SK-N-SH (cell line): ENCODE measurements at regions not wholly inside any gene's neighbourhood (a gene's known extent, or its start where the extent isn't known, plus 50 kb on each side); places are given as distances from the start of the nearest gene placed in this dataset.

Experiments used
- CTCF ChIA-PET: fragments of 300-600, 350-600 bp; formaldehyde crosslinking; extraction: SDS; loops from one replicate; lab custom pipeline; 2021; lab: Yijun Ruan, JAX
- POLR2A ChIA-PET: fragments of 350-600 bp; sonication (Branson Sonifier 250); formaldehyde crosslinking; extraction: SDS; loops from one replicate; lab custom pipeline; 2020; ENCODE audit warnings: antibody characterized with exemption, inconsistent platforms; lab: Yijun Ruan, JAX
- DNase-seq: peaks from one replicate; pipeline ENCODE4 v3.0.0; 2012
- H2AFZ ChIP-seq: fragments of 200-600 bp; sonication (generic); 2 replicates; pipeline ENCODE4 v1.8.1; 2016; ENCODE audit warnings: antibody characterized with exemption, mild to moderate bottlenecking, low read depth
- H3F3A ChIP-seq: fragments of 200-600 bp; sonication (generic); replicated peaks from 2 replicates; pipeline ENCODE3; 2016; ENCODE audit warnings: antibody characterized with exemption, mild to moderate bottlenecking; ENCODE audit not compliant: insufficient read depth
- H3K27ac ChIP-seq, 2 experiments: fragments of 200-500 bp in 1 of 2; fragments of 200-600 bp in 1 of 2; sonication (Bioruptor generic) in 1 of 2; sonication (generic), shearing (Covaris generic) in 1 of 2; 2 replicates each; pipeline versions ENCODE4 v1.5.1 to v1.6.1; 2014 to 2016; ENCODE audit warnings: low read depth in 2 of 2, inconsistent platforms in 1 of 2, low read length in 1 of 2, mild to moderate bottlenecking in 1 of 2, mixed read lengths in 1 of 2
- H3K27me3 ChIP-seq: fragments of 200-600 bp; sonication (generic), shearing (Covaris generic); 2 replicates; pipeline ENCODE4 v1.6.1; 2016; ENCODE audit warnings: mixed run types; ENCODE audit not compliant: insufficient read depth
- H3K36me3 ChIP-seq, 2 experiments: fragments of 200-500 bp in 1 of 2; fragments of 200-600 bp in 1 of 2; sonication (Bioruptor generic) in 1 of 2; sonication (generic) in 1 of 2; replicated peaks in 1 of 2; 2 replicates each; pipeline versions ENCODE3 to v1.5.1; 2014 to 2016; ENCODE audit warnings: low read length in 1 of 2, mild to moderate bottlenecking in 1 of 2; ENCODE audit not compliant: insufficient read depth in 2 of 2, control insufficient read depth in 1 of 2
- H3K4me1 ChIP-seq, 2 experiments: fragments of 200-500 bp in 1 of 2; fragments of 200-600 bp in 1 of 2; sonication (Bioruptor generic) in 1 of 2; sonication (generic), shearing (Covaris generic) in 1 of 2; 2 replicates each; pipeline versions ENCODE4 v1.5.1 to v1.6.1; 2014 to 2016; ENCODE audit warnings: low read depth in 1 of 2, low read length in 1 of 2, mixed run types in 1 of 2; ENCODE audit not compliant: insufficient read depth in 2 of 2, control insufficient read depth in 1 of 2
- H3K4me2 ChIP-seq: fragments of 200-600 bp; sonication (generic), shearing (Covaris generic); 2 replicates; pipeline ENCODE4 v1.6.1; 2017; ENCODE audit warnings: mixed run types
- H3K4me3 ChIP-seq, 2 experiments: fragments of 200-500 bp in 1 of 2; fragments of 200-600 bp in 1 of 2; sonication (Bioruptor generic) in 1 of 2; sonication (generic), shearing (Covaris generic) in 1 of 2; 2 replicates each; pipeline versions ENCODE4 v1.5.1 to v1.8.1; 2014 to 2016; ENCODE audit warnings: low read depth in 2 of 2, inconsistent platforms in 1 of 2, low read length in 1 of 2, mild to moderate bottlenecking in 1 of 2, mixed read lengths in 1 of 2, moderate library complexity in 1 of 2
- H3K79me2 ChIP-seq: fragments of 200-600 bp; sonication (generic); 2 replicates; pipeline ENCODE4 v1.8.1; 2017; ENCODE audit warnings: mild to moderate bottlenecking; ENCODE audit not compliant: insufficient read depth
- H3K9ac ChIP-seq: fragments of 200-600 bp; sonication (generic); 2 replicates; pipeline ENCODE4 v1.6.1; 2017; ENCODE audit warnings: mixed run types
- H3K9me2 ChIP-seq: fragments of 200-600 bp; sonication (generic); 2 replicates; pipeline ENCODE4 v1.6.1; 2017; ENCODE audit warnings: mixed run types
- H3K9me3 ChIP-seq: fragments of 200-600 bp; sonication (generic); 2 replicates; pipeline ENCODE4 v1.6.1; 2017; ENCODE audit warnings: mixed run types, mild to moderate bottlenecking, moderate library complexity
- H4K20me1 ChIP-seq: fragments of 200-600 bp; sonication (generic); 2 replicates; pipeline ENCODE4 v1.6.1; 2017; ENCODE audit warnings: mild to moderate bottlenecking, mixed run types; ENCODE audit not compliant: insufficient read depth
- CHD2 ChIP-seq: fragments of 150-350 bp; IDR thresholded peaks from 2 replicates; pipeline ENCODE4 v1.6.1; 2018; ENCODE audit warnings: low read length; ENCODE audit not compliant: partially characterized antibody
- FOXJ3 ChIP-seq: sonication (generic); formaldehyde crosslinking; IDR thresholded peaks from 2 replicates; pipeline ENCODE4 v1.5.1; 2020; ENCODE audit warnings: mild to moderate bottlenecking, missing genetic modification reagents
- JUND ChIP-seq: IDR thresholded peaks from 2 replicates; pipeline ENCODE4 v1.4.0; 2012
- MXI1 ChIP-seq: IDR thresholded peaks from 2 replicates; pipeline ENCODE4 v1.6.1; 2012; ENCODE audit warnings: mild to moderate bottlenecking, low read depth, low read length, improper control_type of control experiment
- RAD21 ChIP-seq: IDR thresholded peaks from 2 replicates; pipeline ENCODE4 v1.6.1; 2012; ENCODE audit warnings: mild to moderate bottlenecking, low read length
- RFX5 ChIP-seq: IDR thresholded peaks from 2 replicates; pipeline ENCODE4 v1.6.1; 2012; ENCODE audit warnings: mild to moderate bottlenecking, improper control_type of control experiment, low read length
- RXRA ChIP-seq: IDR thresholded peaks from 2 replicates; pipeline ENCODE4 v1.4.0; 2012; ENCODE audit warnings: low read depth, mild to moderate bottlenecking, borderline replicate concordance
- TAF1 ChIP-seq: IDR thresholded peaks from 2 replicates; pipeline ENCODE4 v1.6.1; 2012; ENCODE audit warnings: low read depth, mild to moderate bottlenecking, low read length, moderate library complexity, borderline replicate concordance
- USF2 ChIP-seq: fragments of 150-350 bp; IDR thresholded peaks from 2 replicates; pipeline ENCODE4 v1.6.1; 2017; ENCODE audit warnings: antibody characterized with exemption, low read length, low read depth, borderline replicate concordance
- WGBS: methylation state at CpG from one replicate; pipeline ENCODE4 v1.1.6; 2017; ENCODE audit warnings: low lambda C conversion rate; 5-methylcytosine and 5-hydroxymethylcytosine counted together
- TF ChIP-seq, protein P1 (sequence below): IDR thresholded peaks from 2 replicates; pipeline ENCODE4 v1.4.0; 2012; ENCODE audit warnings: low read depth
- TF ChIP-seq, protein P2 (sequence below): IDR thresholded peaks from 2 replicates; pipeline ENCODE4 v1.6.1; 2012; ENCODE audit warnings: mild to moderate bottlenecking, low read depth, low read length, moderate library complexity

- H3K4me3 ChIP-seq: no peak overlapping the region
- H3K4me2 ChIP-seq: no peak overlapping the region
- no peaks in the 10 kb centered on the region for H3K36me3 ChIP-seq
- no peak overlapping the region for H3K27ac ChIP-seq
- no peaks in the 10 kb centered on the region for H3K4me1 ChIP-seq
- H3K9ac ChIP-seq: no peak overlapping the region
- H2AFZ ChIP-seq: no peak overlapping the region
- no peaks in the 10 kb centered on the region for H4K20me1 ChIP-seq
- H3K27me3 ChIP-seq: no peaks in the 10 kb centered on the region
- H3K9me2 ChIP-seq: no peaks in the 10 kb centered on the region
- CTCF ChIA-PET: no interaction called here
- WGBS: 77% methylated on average over 9 of the region's 9 CpGs
- H3F3A ChIP-seq: peaks cover 7% of the 10 kb centered on the region
- POLR2A ChIA-PET: no interaction called here
- no peaks in the 10 kb centered on the region for H3K9me3 ChIP-seq
- DNase-seq: no peak
- H3K79me2 ChIP-seq: no peaks in the 10 kb centered on the region
- TF ChIP-seq RFX5: no peak
- TF ChIP-seq USF2: no peak
- TF ChIP-seq RAD21: no peak
- no peak for TF ChIP-seq JUND
- no peak for TF ChIP-seq CHD2
- TF ChIP-seq, protein P1, sequence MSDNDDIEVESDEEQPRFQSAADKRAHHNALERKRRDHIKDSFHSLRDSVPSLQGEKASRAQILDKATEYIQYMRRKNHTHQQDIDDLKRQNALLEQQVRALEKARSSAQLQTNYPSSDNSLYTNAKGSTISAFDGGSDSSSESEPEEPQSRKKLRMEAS: no peak
- TF ChIP-seq TAF1: no peak
- TF ChIP-seq MXI1: no peak
- TF ChIP-seq RXRA: no peak
These were observed 223.0 kb downstream of the SLC6A15 start for GRCh38 chr12:84689638-84690037.

DNA sequence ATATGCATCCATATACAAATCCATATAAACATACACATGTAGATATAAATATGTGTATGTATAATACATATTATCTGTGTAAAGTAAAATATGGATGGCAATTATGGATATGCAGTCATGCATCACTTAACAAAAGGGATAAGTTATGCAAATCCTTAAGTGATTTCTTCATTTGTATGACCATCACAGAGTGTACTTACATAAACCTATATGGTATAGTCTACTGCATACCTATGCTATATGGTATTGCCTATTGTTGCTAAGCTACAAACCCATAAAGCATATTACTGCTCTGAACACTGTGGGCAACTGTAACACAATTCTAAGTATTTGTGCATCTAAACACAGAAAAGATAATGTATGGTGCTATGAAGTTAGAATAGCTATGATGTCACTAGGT, 227.2 kb downstream of the SLC6A15 start:
- TF ChIP-seq, protein P2, sequence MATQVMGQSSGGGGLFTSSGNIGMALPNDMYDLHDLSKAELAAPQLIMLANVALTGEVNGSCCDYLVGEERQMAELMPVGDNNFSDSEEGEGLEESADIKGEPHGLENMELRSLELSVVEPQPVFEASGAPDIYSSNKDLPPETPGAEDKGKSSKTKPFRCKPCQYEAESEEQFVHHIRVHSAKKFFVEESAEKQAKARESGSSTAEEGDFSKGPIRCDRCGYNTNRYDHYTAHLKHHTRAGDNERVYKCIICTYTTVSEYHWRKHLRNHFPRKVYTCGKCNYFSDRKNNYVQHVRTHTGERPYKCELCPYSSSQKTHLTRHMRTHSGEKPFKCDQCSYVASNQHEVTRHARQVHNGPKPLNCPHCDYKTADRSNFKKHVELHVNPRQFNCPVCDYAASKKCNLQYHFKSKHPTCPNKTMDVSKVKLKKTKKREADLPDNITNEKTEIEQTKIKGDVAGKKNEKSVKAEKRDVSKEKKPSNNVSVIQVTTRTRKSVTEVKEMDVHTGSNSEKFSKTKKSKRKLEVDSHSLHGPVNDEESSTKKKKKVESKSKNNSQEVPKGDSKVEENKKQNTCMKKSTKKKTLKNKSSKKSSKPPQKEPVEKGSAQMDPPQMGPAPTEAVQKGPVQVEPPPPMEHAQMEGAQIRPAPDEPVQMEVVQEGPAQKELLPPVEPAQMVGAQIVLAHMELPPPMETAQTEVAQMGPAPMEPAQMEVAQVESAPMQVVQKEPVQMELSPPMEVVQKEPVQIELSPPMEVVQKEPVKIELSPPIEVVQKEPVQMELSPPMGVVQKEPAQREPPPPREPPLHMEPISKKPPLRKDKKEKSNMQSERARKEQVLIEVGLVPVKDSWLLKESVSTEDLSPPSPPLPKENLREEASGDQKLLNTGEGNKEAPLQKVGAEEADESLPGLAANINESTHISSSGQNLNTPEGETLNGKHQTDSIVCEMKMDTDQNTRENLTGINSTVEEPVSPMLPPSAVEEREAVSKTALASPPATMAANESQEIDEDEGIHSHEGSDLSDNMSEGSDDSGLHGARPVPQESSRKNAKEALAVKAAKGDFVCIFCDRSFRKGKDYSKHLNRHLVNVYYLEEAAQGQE: no peak
- no peak for TF ChIP-seq FOXJ3
- POLR2A ChIA-PET: no interaction called here
- H3K9me2 ChIP-seq: no peaks in the 10 kb centered on the region
- CTCF ChIA-PET: interaction anchor here (1.8 kb wide), 1 partner anchor 21 kb away, joined by 4 read pairs; no protein-coding TSS in a partner anchor
- H3K4me2 ChIP-seq: no peak overlapping the region
- H2AFZ ChIP-seq: no peak overlapping the region
- H3F3A ChIP-seq: no peaks in the 10 kb centered on the region
- H4K20me1 ChIP-seq: no peaks in the 10 kb centered on the region
- DNase-seq: no peak
- H3K27ac ChIP-seq: no peak overlapping the region
- no peaks in the 10 kb centered on the region for H3K79me2 ChIP-seq
- no peaks in the 10 kb centered on the region for H3K9me3 ChIP-seq
- H3K36me3 ChIP-seq: no peaks in the 10 kb centered on the region
- H3K27me3 ChIP-seq: no peaks in the 10 kb centered on the region
- H3K9ac ChIP-seq: no peak overlapping the region
- H3K4me1 ChIP-seq: no peaks in the 10 kb centered on the region
- H3K4me3 ChIP-seq: no peak overlapping the region
